Stimulated activated naive CD8-positive, alpha-beta T cell treated with anti-CD3 and anti-CD28 coated beads, Interleukin-15, Interleukin-2, amounts not matched to agents 100 ng/mL and 50 ng/mL, for 24 hours (primary cell): ENCODE measurements at regions not wholly inside any gene's neighbourhood (a gene's known extent, or its start where the extent isn't known, plus 50 kb on each side); places are given as distances from the start of the nearest gene placed in this dataset.

Experiments used
- H3K27ac Mint-ChIP-seq: one replicate; pipeline ENCODE4 v1.8.0; 2021; ENCODE audit warnings: mild to moderate bottlenecking, mixed read lengths
- H3K27me3 Mint-ChIP-seq: one replicate; pipeline ENCODE4 v1.8.0; 2021; ENCODE audit warnings: mixed read lengths
- H3K36me3 Mint-ChIP-seq: one replicate; pipeline ENCODE4 v1.8.0; 2021; ENCODE audit warnings: low read depth, mixed read lengths
- H3K4me1 Mint-ChIP-seq: one replicate; pipeline ENCODE4 v1.8.0; 2021; ENCODE audit warnings: low read depth, mixed read lengths
- H3K4me3 Mint-ChIP-seq: one replicate; pipeline ENCODE4 v1.8.0; 2021; ENCODE audit warnings: mild to moderate bottlenecking, mixed read lengths
- H3K9me3 Mint-ChIP-seq: one replicate; pipeline ENCODE4 v1.8.0; 2021; ENCODE audit warnings: mixed read lengths

DNA sequence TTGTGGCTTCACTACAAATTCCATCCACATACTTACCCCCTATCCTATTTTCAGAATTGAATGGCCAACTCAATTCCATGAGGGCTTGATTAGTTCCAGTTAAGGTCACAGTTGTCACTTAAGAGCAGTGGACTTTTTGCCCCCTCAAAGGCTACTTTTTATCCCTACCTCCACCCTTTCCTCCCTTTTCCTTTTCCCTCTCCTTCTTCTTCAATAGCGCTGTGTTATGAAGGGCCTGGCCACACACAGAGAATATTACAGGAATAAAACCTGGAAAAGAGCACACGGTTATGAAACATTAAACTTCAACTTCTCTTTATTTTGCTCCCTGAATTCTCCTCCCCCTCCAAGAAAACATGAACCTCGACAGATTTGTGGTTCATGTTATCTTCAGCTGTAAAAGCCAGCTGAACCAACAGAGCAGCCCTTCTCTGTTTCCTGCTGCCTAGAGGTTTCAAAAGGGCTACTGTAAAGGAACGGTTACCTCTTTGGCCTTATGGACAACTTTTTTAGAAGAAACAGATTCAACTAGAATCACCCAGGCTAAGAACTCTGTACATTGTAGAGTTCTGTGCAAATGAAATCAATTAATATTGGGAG lies 87.0 kb upstream of the RPL34 start:
- no peaks in the 10 kb centered on the region for H3K27me3 Mint-ChIP-seq
- H3K9me3 Mint-ChIP-seq = peaks cover 2% of the 10 kb centered on the region
- H3K4me3 Mint-ChIP-seq = peak overlapping the region; percentile 40
- no peak overlapping the region for H3K27ac Mint-ChIP-seq
- peaks cover 72% of the 10 kb centered on the region for H3K4me1 Mint-ChIP-seq
- no peaks in the 10 kb centered on the region for H3K36me3 Mint-ChIP-seq

DNA sequence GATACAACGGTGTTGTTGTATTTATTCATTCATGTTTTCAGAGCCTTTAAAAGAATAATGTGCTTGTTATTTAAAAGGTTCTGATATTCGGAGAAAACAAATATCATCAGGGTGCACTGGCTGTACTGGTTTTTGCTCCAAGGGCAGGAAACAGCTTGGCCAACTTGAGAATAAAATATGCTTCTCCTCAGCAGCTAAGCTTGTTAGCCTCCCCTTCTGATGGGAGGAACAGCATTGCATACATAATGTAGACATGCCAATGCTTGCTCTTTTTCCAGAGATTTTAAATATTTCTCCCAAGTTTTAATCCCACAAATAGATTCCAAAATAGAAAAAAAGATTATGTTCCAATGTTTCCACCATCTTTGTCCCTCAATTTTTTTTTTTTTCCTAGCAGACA lies 87.6 kb upstream of the RPL34 start:
- peaks cover 78% of the 10 kb centered on the region for H3K4me1 Mint-ChIP-seq
- peaks cover 6% of the 10 kb centered on the region for H3K9me3 Mint-ChIP-seq
- no peak overlapping the region for H3K27ac Mint-ChIP-seq
- H3K36me3 Mint-ChIP-seq = no peaks in the 10 kb centered on the region
- no peaks in the 10 kb centered on the region for H3K27me3 Mint-ChIP-seq
- no peak overlapping the region for H3K4me3 Mint-ChIP-seq

DNA sequence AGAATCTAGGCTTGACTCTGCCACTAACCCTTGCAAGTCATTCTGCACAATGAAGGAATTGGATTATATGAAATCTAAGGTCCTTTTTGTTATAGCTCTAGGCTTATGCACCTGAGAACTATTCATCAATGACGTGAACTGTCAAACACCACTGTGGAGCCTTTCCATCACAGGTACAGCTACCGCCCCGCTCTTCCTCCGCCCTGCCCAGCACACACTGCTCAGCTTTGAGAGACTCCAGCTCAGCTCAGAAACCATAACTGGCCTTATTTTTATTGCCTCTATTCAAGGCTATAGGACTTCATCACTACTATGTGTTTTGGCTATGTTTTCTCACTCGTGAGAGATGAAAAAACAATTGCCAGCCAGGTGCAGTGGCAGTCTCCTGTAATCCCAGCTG lies 88.2 kb upstream of the RPL34 start:
- peaks cover 83% of the 10 kb centered on the region for H3K4me1 Mint-ChIP-seq
- H3K27me3 Mint-ChIP-seq = no peaks in the 10 kb centered on the region
- H3K27ac Mint-ChIP-seq = peak overlapping the region; percentile 82
- H3K4me3 Mint-ChIP-seq = peak overlapping the region; percentile 42
- peaks cover 10% of the 10 kb centered on the region for H3K9me3 Mint-ChIP-seq
- H3K36me3 Mint-ChIP-seq = peaks cover 4% of the 10 kb centered on the region

DNA sequence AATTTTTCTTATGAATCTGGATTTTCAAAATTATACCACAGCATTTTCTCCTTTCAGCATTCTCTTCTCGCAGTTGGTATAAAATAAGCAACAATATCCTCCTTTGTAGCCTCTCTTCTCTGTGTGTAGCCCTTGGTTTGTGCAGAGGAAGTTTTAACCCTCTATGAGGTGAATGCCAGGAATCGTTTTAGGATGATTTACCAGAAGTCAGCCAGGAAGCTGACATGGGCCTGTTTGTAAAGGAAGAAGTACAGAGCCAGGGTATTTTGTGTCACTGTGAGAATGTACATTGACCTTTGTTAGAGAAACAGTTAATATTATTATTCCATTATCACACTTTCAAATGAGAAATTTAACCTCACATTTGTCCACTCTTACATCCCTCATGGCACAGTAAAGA lies 88.9 kb upstream of the RPL34 start:
- Mint-ChIP-seq H3K4me3 (peak overlapping the region; percentile 42), H3K27ac (peak overlapping the region; percentile 82), H3K9me3 (peaks cover 10% of the 10 kb centered on the region), H3K27me3 (no peaks in the 10 kb centered on the region), H3K4me1 (peaks cover 83% of the 10 kb centered on the region), H3K36me3 (peaks cover 4% of the 10 kb centered on the region)

DNA sequence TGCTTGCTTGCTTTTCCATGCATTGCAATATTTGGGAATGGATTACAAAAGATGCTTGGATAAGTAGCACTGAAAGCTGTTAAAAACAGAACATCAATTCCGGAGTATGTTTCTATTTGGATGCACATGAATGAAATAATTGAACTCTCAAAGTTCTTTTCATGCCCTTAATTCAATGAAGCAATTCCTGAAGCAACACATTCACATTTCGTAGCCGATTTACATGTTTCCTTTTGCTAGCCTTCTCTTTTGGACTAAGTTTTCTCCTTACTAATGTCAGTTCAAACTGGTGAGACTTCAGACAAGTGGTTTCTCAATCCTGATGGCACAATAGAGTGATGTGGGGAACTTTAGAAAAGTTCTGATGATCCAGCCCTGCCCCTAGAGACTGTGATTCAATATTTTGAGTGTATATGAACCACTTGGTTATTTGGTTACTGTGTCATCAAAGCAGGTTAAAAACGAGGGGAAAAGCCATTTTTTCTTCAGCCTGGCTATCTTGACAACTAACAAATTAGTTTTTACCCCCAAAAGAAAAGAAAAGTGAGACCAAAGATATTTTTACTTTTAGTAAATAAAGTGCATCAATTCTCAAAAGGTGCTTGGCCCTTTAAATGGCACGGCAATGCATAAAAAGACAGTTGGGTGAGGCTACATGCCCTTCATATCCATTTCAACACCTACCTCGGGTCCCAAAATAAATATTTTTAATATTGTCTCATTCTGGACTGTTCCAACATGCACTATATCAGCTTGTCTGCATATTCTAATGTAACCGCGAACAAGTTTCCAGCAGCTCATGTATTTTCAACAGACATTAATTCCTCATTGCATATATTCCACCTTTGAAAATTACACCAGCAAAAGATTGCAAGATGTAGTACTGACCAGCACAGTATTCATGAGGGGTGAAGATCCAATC lies 90.1 kb upstream of the RPL34 start:
- H3K9me3 Mint-ChIP-seq = peaks cover 11% of the 10 kb centered on the region
- H3K4me3 Mint-ChIP-seq = no peak overlapping the region
- peaks cover 4% of the 10 kb centered on the region for H3K36me3 Mint-ChIP-seq
- H3K27ac Mint-ChIP-seq = no peak overlapping the region
- peaks cover 73% of the 10 kb centered on the region for H3K4me1 Mint-ChIP-seq
- H3K27me3 Mint-ChIP-seq = no peaks in the 10 kb centered on the region

DNA sequence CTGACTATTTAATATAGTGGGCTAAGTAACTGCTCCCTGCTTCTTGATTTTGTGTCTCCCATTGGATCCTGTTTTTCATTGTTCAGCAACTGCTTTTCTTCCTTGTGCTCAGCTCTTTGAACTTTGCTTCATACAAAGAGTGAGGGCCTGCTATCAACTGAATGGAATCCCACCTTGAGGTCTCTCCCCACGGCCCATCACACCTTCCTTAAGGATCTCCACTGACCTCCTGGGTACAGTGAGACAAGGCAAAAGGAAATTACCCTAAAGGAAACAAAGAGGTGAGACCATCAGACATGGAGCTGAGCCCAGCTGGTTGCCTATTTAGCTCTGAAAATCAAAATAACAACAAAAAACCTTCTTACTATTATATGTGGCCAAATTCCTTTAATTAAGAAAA lies 91.3 kb upstream of the RPL34 start:
- Mint-ChIP-seq H3K27me3 (no peaks in the 10 kb centered on the region), H3K4me3 (no peak overlapping the region), H3K4me1 (peaks cover 72% of the 10 kb centered on the region), H3K27ac (no peak overlapping the region), H3K36me3 (peaks cover 4% of the 10 kb centered on the region), H3K9me3 (peaks cover 14% of the 10 kb centered on the region)

DNA sequence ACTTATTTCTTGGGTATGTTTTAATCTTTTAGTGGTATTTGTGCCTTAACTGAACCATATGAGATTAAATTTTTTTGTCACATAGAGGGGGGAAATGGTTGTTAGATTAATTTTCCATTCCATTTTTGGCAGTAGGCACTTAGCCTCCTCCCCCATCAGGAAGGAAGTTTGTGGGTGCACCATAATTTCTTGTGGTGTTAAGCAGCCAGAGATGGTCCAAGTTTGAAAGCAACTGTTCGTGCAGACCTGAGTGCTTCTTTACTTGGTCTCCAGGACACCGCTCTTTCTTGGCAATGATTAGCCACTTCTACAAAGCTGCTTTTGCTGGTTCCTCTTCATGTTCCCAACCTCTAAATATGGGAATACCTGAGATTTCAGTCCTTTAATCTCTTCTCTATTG lies 92.7 kb upstream of the RPL34 start:
- Mint-ChIP-seq H3K27me3 (no peaks in the 10 kb centered on the region), H3K4me3 (peak overlapping the region; percentile 20), H3K4me1 (peaks cover 58% of the 10 kb centered on the region), H3K36me3 (peaks cover 4% of the 10 kb centered on the region), H3K9me3 (peaks cover 14% of the 10 kb centered on the region), H3K27ac (peak overlapping the region; percentile 67)

DNA sequence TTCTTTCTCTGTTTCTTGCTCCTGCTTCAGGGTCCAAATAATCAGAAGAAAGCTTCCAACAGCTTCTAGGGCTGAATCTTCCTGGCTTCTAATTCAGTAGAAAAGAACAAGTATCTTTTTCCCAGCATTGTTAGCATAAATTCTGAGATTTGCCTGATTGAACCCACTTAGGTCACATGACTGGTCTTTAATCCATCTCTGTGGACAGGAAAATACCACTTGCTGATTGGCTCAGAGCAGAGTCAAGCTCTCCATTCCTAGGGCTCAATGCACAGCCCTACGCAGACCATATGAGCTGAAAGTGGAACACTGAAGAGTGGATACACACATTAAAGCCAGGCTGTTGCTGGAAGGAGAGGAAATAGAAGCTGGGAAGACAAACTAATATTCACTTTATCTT lies 99.6 kb upstream of the RPL34 start:
- Mint-ChIP-seq H3K27me3 (no peaks in the 10 kb centered on the region), H3K4me1 (peaks cover 16% of the 10 kb centered on the region), H3K27ac (no peak overlapping the region), H3K4me3 (no peak overlapping the region), H3K36me3 (no peaks in the 10 kb centered on the region), H3K9me3 (peaks cover 4% of the 10 kb centered on the region)

DNA sequence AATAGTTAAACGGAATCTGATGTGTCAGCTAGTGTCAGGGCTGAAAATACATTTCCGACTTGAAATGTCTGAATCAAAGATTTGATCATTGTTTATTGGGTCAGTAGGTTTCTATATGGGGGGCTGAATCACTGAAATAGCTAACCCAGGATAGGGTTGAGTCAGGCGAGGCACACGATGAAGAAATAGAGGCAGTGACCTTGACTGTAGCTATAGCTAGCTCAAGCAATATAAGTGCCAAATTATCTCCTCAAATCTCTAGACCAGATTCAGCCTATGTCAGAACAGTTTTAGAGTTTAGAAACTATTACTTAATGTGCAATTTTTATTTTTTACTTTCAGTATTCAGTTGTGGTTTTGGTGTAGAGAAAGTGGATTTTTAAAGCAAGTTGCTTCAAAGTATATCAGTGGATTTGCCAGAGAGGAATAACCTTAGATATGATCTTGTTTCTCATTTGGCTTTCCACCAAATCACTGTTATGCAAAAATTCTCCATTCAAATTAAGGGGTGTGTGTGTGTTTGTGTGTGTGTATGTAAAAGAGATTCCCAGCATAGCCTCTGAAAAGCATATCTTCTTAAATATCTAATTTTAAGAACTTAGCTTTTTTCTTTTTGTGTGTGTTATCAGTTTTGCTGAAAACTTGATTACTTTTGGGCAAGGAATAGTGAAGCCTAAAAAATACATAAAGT lies 100.3 kb upstream of the RPL34 start:
- Mint-ChIP-seq H3K27ac (no peak overlapping the region), H3K4me1 (peaks cover 16% of the 10 kb centered on the region), H3K4me3 (no peak overlapping the region), H3K27me3 (no peaks in the 10 kb centered on the region), H3K36me3 (no peaks in the 10 kb centered on the region), H3K9me3 (peaks cover 2% of the 10 kb centered on the region)

DNA sequence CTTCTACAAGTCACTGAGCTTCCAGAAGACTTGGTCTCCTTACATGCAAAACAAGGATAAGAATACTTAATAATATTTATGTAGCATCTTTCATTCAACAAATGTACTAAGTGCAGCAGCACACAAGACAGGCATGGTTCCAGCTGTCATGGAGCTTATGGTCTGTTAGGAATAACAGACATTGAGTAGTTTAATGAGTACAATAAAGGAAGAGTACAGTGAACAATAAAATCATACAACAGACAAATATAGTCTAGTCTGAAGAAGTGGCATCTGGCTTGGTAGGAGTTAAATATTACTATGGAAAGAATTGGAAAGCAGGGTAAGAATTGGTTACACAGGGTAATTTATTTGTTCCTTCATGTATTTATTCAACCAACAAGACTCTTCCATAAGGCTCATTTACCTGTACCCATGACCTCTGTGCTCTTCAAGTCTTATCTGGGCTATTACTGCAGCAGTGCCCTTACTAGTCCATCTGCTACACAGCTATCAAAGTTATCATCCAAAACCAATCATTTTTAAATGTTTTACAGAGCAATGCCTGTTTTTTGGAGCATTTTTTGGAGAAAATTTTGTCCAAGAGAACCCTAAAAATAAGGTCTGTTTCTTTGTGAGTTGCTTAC lies 101.1 kb upstream of the RPL34 start:
- H3K4me1 Mint-ChIP-seq = peaks cover 16% of the 10 kb centered on the region
- no peaks in the 10 kb centered on the region for H3K9me3 Mint-ChIP-seq
- no peak overlapping the region for H3K4me3 Mint-ChIP-seq
- H3K36me3 Mint-ChIP-seq = no peaks in the 10 kb centered on the region
- H3K27me3 Mint-ChIP-seq = no peaks in the 10 kb centered on the region
- no peak overlapping the region for H3K27ac Mint-ChIP-seq

DNA sequence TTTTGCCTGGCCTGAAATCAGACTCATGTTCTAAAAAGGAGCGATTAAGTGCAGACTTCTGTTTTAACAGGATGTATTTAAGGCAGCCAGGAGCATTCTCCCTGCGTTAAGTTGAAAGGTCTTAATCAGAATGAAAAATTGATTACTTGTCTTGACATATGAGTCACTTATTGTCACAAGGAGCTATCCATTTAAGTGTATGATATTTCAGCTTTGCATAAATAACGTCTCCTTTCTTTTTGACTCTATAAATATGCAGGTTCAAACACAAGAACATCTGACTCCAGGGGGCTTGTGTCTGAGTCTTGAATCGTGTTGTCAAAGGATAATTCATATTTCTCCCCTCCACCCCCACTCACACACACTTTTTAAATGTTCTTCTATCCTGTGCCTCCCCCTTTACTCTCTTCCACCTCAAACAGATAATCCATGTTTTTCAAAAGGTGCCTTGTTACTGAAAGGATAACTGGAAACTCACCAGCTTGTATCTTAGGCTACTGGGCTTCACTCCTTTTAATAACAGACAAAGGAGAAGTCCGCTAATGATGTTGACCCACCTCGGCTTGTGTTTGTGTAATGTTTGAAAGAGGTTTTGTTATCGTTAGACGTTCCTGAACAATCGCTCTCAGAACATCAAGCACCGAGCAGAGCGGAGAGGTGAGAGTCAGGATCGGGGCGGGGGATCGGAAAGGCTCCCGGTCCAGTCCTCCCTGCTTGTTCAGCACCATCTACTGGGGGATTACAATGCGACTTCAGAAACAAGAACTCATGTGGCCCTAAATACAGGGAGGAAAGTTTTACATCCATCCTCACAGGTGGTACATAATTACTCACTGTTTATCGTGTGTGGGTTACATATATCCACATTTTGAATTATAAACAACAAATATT lies 107.5 kb upstream of the RPL34 start:
- peak overlapping the region; percentile 56 for H3K27ac Mint-ChIP-seq

DNA sequence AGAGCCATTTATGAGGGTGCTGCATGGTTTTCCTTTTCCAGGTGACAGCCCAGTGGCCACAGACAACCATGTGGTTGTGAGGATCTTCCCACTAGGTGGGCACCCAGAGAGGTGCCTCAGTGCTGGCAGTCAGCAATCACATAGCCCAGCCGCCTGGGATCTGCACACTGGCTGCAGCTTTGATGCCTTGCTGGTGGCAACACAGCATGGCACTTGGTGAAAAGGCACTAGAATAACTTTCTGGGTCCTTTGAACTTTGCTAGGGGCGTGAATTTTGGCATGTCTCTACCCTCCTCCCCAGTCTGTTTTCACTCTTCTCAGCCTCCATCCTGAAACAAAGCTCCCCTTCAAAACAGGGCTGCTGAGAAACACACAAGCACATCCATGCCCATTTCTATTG lies 108.8 kb upstream of the RPL34 start:
- Mint-ChIP-seq H3K4me1 (peaks cover 17% of the 10 kb centered on the region), H3K9me3 (no peaks in the 10 kb centered on the region), H3K27me3 (no peaks in the 10 kb centered on the region), H3K4me3 (no peak overlapping the region), H3K27ac (no peak overlapping the region), H3K36me3 (no peaks in the 10 kb centered on the region)

More for the DNA sequence above, 107.5 kb upstream of the RPL34 start:
- Mint-ChIP-seq H3K4me3 (peak overlapping the region; percentile 58), H3K36me3 (no peaks in the 10 kb centered on the region), H3K27me3 (no peaks in the 10 kb centered on the region), H3K9me3 (no peaks in the 10 kb centered on the region), H3K4me1 (peaks cover 17% of the 10 kb centered on the region)

DNA sequence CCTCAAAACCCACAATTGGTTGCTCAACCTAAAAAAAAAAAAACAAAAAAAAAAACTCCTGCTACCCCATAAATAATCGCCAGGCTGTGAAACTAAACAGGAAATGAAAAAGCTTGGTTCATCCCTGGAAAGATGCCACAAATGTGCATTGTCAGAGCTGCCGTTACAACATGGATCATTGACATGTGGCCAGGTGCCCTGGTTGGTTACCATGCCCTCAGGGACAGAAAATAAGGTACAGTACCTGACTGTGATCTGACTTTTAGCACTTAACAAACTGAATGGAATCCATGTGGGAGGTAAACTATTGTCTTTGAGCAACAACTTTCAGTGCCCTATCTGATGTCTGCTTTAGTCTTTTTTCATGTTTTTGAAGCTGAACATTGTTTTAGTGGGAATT lies 118.0 kb upstream of the RPL34 start:
- H3K27me3 Mint-ChIP-seq = no peaks in the 10 kb centered on the region
- H3K9me3 Mint-ChIP-seq = peaks cover 6% of the 10 kb centered on the region
- H3K36me3 Mint-ChIP-seq = peaks cover 4% of the 10 kb centered on the region
- no peaks in the 10 kb centered on the region for H3K4me1 Mint-ChIP-seq
- H3K4me3 Mint-ChIP-seq = no peak overlapping the region
- no peak overlapping the region for H3K27ac Mint-ChIP-seq

DNA sequence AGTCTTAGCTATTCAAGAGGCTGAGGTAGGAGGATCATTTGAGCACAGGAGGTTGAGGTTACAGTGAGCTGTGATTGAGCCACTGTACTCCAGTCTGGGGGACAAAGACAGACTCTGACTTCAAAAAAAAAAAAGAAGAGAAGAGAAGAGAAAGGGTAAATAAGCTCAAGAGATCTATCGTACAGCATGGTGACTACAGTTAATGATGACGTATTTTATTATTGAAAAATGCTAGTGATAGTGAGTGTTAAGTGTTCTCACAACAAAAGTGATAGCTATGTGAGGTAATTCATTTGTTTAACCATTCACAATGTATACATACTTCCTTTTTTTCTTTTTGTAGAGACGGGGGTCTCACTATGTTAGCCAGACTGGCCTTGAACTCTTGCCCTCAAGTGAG lies 121.5 kb upstream of the RPL34 start:
- Mint-ChIP-seq H3K9me3 (peaks cover 6% of the 10 kb centered on the region), H3K27ac (no peak overlapping the region), H3K4me3 (no peak overlapping the region), H3K4me1 (no peaks in the 10 kb centered on the region), H3K27me3 (no peaks in the 10 kb centered on the region), H3K36me3 (peaks cover 4% of the 10 kb centered on the region)
